ENCODE measurements at regions not wholly inside any gene's neighbourhood (a gene's known extent, or its start where the extent isn't known, plus 50 kb on each side); places are given as distances from the start of the nearest gene placed in this dataset.

DNA sequence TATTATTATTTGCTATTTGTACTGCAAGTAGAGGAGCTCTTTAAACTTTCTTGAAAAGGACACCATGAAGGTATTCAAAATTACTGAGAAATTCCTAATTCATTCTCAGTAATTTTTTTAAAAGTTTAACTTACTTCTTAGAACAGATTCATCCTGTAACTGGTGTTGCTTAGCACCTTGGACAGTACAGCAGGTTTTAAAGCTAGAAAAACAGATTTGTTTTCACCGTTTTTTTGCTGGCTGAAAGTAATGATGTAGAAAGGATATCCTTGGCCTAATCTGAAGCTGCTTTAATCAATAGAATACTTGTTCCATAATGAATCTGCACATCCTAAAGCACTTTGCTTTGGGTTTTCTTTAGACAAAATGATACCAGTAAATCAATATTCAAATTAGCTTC lies 142.5 kb upstream of the TRAM1L1 start:
- H3K27me3 Mint-ChIP-seq (ENCODE audit: insufficient read depth, unreplicated experiment): no peaks in the 10 kb centered on the region
- no TSS peak for BruUV-seq (replicated peaks)

GRCh38 chr4:117239434-117239833 lies 154.1 kb upstream of the TRAM1L1 start:
- DNase-seq (ENCODE audit: unreplicated experiment): no peak
- BruUV-seq (replicated peaks): no TSS peak
- CTCF ChIA-PET: interaction anchor here (1.2 kb wide), 1 partner anchor 28 kb away, joined by 3 read pairs; no protein-coding TSS in a partner anchor
- Mint-ChIP-seq H3K4me3 (ENCODE audit: unreplicated experiment) (no peak overlapping the region), H3K9me3 (ENCODE audit: unreplicated experiment) (no peaks in the 10 kb centered on the region), H3K4me1 (ENCODE audit: insufficient read depth, unreplicated experiment) (peaks cover 5% of the 10 kb centered on the region), H3K36me3 (ENCODE audit: insufficient read depth, unreplicated experiment) (no peaks in the 10 kb centered on the region), H3K27me3 (ENCODE audit: insufficient read depth, unreplicated experiment) (no peaks in the 10 kb centered on the region), H3K27ac (ENCODE audit: low read depth, unreplicated experiment) (no peak overlapping the region)
- POLR2A ChIA-PET: no interaction called here
- no peak for TF ChIP-seq CTCF (IDR thresholded peaks at IDR 0.05; ENCODE audit: unreplicated experiment)
- intact Hi-C loops (cut with micrococcal nuclease): no loop called here

More for the DNA sequence above, 142.5 kb upstream of the TRAM1L1 start:
- H3K9me3 Mint-ChIP-seq (ENCODE audit: unreplicated experiment): no peaks in the 10 kb centered on the region
- no peaks in the 10 kb centered on the region for H3K36me3 Mint-ChIP-seq (ENCODE audit: insufficient read depth, unreplicated experiment)
- ChIA-PET POLR2A (no interaction called here), CTCF (no interaction called here)
- no peak for DNase-seq (ENCODE audit: unreplicated experiment)
- intact Hi-C loops (cut with micrococcal nuclease): no loop called here
- no peak overlapping the region for H3K4me3 Mint-ChIP-seq (ENCODE audit: unreplicated experiment)
- H3K4me1 Mint-ChIP-seq (ENCODE audit: insufficient read depth, unreplicated experiment): no peaks in the 10 kb centered on the region
- no peak overlapping the region for H3K27ac Mint-ChIP-seq (ENCODE audit: low read depth, unreplicated experiment)
- TF ChIP-seq CTCF (IDR thresholded peaks at IDR 0.05; ENCODE audit: unreplicated experiment): no peak

GRCh38 chr4:117249333-117249732 lies 164.0 kb upstream of the TRAM1L1 start:
- ChIA-PET POLR2A (interaction anchor here (0.6 kb wide), 1 partner anchor 129 kb away, joined by 3 read pairs; no protein-coding TSS in a partner anchor), CTCF (no interaction called here)
- Mint-ChIP-seq H3K4me3 (ENCODE audit: unreplicated experiment) (no peak overlapping the region), H3K4me1 (ENCODE audit: insufficient read depth, unreplicated experiment) (no peaks in the 10 kb centered on the region), H3K27me3 (ENCODE audit: insufficient read depth, unreplicated experiment) (no peaks in the 10 kb centered on the region), H3K36me3 (ENCODE audit: insufficient read depth, unreplicated experiment) (no peaks in the 10 kb centered on the region), H3K27ac (ENCODE audit: low read depth, unreplicated experiment) (no peak overlapping the region), H3K9me3 (ENCODE audit: unreplicated experiment) (no peaks in the 10 kb centered on the region)
- intact Hi-C loops (cut with micrococcal nuclease): no loop called here
- BruUV-seq (replicated peaks): no TSS peak
- no peak for DNase-seq (ENCODE audit: unreplicated experiment)
- TF ChIP-seq CTCF (IDR thresholded peaks at IDR 0.05; ENCODE audit: unreplicated experiment): no peak

DNA sequence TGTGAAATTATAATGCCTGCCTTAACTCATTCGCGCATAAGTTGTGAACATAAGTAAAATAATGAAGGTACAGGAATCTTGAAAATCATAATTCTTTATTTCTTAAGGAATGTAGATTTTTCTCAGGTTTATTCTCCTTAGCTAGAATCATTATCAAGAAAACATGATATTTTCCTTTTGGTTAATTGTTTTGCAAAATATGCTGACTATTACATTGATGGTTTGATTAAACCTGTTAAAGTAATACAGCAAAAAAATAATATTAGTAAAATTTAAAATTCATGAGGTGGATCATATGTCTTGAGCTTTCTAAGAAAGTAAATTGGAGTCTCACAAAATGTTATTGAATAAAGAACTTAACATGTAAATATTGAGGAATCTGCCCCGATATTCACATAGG lies 178.7 kb upstream of the TRAM1L1 start:
- Mint-ChIP-seq H3K9me3 (ENCODE audit: unreplicated experiment) (no peaks in the 10 kb centered on the region), H3K36me3 (ENCODE audit: insufficient read depth, unreplicated experiment) (no peaks in the 10 kb centered on the region), H3K27me3 (ENCODE audit: insufficient read depth, unreplicated experiment) (no peaks in the 10 kb centered on the region), H3K27ac (ENCODE audit: low read depth, unreplicated experiment) (no peak overlapping the region), H3K4me3 (ENCODE audit: unreplicated experiment) (no peak overlapping the region), H3K4me1 (ENCODE audit: insufficient read depth, unreplicated experiment) (no peaks in the 10 kb centered on the region)
- no TSS peak for BruUV-seq (replicated peaks)
- CTCF ChIA-PET: no interaction called here
- no peak for TF ChIP-seq CTCF (IDR thresholded peaks at IDR 0.05; ENCODE audit: unreplicated experiment)
- DNase-seq (ENCODE audit: unreplicated experiment): no peak
- intact Hi-C loops (cut with micrococcal nuclease): no loop called here
- POLR2A ChIA-PET: no interaction called here

Data from MCF 10A (cell line).